MM.1S (cell line): ENCODE measurements at regions not wholly inside any gene's neighbourhood (a gene's known extent, or its start where the extent isn't known, plus 50 kb on each side); places are given as distances from the start of the nearest gene placed in this dataset.

Experiments used
- DNase-seq: peaks from one replicate; pipeline ENCODE4 v3.0.0-alpha.2; 2015
- H2AFZ ChIP-seq: fragments of 300-600 bp; sonication (generic); 2 replicates; pipeline ENCODE4 v1.6.0; 2016; ENCODE audit warnings: antibody characterized with exemption, low read length
- H3F3A ChIP-seq: fragments of 300-600 bp; sonication (generic); 2 replicates; pipeline ENCODE4 v1.6.1; 2016; ENCODE audit warnings: mild to moderate bottlenecking, antibody characterized with exemption, low read length, moderate library complexity, mixed read lengths; ENCODE audit not compliant: insufficient read depth
- H3K27ac ChIP-seq: fragments of 300-600 bp; sonication (generic); 2 replicates; pipeline ENCODE4 v1.5.1; 2016; ENCODE audit warnings: mild to moderate bottlenecking, low read length
- H3K27me3 ChIP-seq: fragments of 300-600 bp; sonication (generic); replicated peaks from 2 replicates; pipeline ENCODE4 v1.6.0; 2016; ENCODE audit warnings: low read length; ENCODE audit not compliant: insufficient read depth
- H3K36me3 ChIP-seq: fragments of 300-600 bp; sonication (generic); replicated peaks from 2 replicates; pipeline ENCODE4 v1.6.1; 2016; ENCODE audit warnings: mild to moderate bottlenecking, low read length, mixed read lengths; ENCODE audit not compliant: insufficient read depth
- H3K4me1 ChIP-seq: fragments of 300-600 bp; sonication (generic); 2 replicates; pipeline ENCODE4 v1.6.1; 2016; ENCODE audit warnings: low read length, mixed read lengths
- H3K4me2 ChIP-seq: fragments of 300-600 bp; sonication (generic); 2 replicates; pipeline ENCODE4 v1.6.0; 2016; ENCODE audit warnings: low read depth, low read length
- H3K4me3 ChIP-seq: fragments of 300-600 bp; sonication (generic); 2 replicates; pipeline ENCODE4 v1.5.1; 2016; ENCODE audit warnings: low read length, mixed read lengths
- H3K79me2 ChIP-seq: fragments of 300-600 bp; sonication (generic); 2 replicates; pipeline ENCODE4 v1.6.1; 2016; ENCODE audit warnings: mixed run types, low read length, mixed read lengths
- H3K9ac ChIP-seq: fragments of 300-600 bp; sonication (generic); 2 replicates; pipeline ENCODE4 v1.6.1; 2016; ENCODE audit warnings: low read length, mixed read lengths
- H3K9me2 ChIP-seq: fragments of 300-600 bp; sonication (generic); replicated peaks from 2 replicates; pipeline ENCODE4 v1.6.1; 2016; ENCODE audit warnings: mild to moderate bottlenecking, low read length, mixed read lengths; ENCODE audit not compliant: insufficient read depth
- H3K9me3 ChIP-seq: fragments of 300-600 bp; sonication (generic); replicated peaks from 2 replicates; pipeline ENCODE4 v1.6.1; 2016; ENCODE audit warnings: mild to moderate bottlenecking, low read length, mixed read lengths; ENCODE audit not compliant: insufficient read depth
- H4K20me1 ChIP-seq: fragments of 300-600 bp; sonication (generic); 2 replicates; pipeline ENCODE4 v1.6.1; 2016; ENCODE audit warnings: mild to moderate bottlenecking, low read length, moderate library complexity, mixed read lengths; ENCODE audit not compliant: insufficient read depth
- EZH2 ChIP-seq: fragments of 300-600 bp; sonication (generic); optimal IDR thresholded peaks from 2 replicates; pipeline ENCODE3; 2017; ENCODE audit warnings: low read depth, mild to moderate bottlenecking, antibody characterized with exemption, low read length, mixed read lengths
- EZH2phosphoT487 ChIP-seq: fragments of 300-600 bp; sonication (generic); IDR thresholded peaks from 2 replicates; pipeline ENCODE4 v1.6.1; 2018; ENCODE audit warnings: antibody characterized with exemption, low read length
- TF ChIP-seq, protein P1 (sequence below): fragments of 300-600 bp; sonication (generic); IDR thresholded peaks from 2 replicates; pipeline ENCODE4 v1.5.1; 2016; ENCODE audit warnings: antibody characterized with exemption, low read length, mixed read lengths

DNA sequence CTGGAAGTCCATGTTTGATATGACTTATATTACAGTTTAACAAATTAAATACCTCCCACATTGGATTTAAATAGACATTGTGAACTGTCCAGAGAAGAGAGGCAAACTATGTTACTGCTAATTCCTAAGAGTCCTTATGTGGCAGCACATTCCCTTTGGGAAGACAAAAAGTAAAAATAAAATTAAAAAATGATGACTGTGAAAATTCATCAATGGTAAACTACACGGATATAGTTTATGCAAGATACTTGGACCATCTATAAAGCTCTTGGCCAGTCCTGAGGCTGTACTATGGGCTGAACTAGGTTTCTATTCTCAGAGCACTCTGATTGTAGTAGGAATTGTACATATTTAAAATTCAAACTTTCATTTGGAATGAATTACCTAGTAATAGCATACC, 206.4 kb downstream of the LRRK2 start:
- no peak overlapping the region for H3K27ac ChIP-seq

DNA sequence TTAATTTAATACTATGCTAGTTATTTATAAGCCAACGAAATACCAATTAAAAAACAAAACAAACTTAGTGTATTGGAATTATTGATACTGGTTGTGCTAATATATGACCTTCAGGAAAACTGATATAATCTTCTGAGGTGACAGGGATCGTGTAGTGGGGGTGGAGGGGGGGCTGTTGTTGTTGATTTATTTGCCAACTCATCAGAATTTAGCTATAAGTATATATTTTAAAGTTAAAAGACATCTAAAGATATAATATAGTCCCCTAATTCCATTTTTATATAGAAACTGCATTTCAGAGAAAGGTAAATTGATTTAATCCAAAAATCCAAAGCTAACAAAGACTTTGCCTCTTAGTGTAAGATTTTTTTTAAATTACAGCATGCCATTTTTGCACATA, 210.5 kb downstream of the LRRK2 start:
- no peak for DNase-seq
- no peak overlapping the region for H2AFZ ChIP-seq
- H3K4me3 ChIP-seq: no peak overlapping the region
- H3K9ac ChIP-seq: no peak overlapping the region
- H3K36me3 ChIP-seq: no peaks in the 10 kb centered on the region
- H3K9me3 ChIP-seq: no peaks in the 10 kb centered on the region
- no peaks in the 10 kb centered on the region for H3K9me2 ChIP-seq
- H3K4me2 ChIP-seq: no peak overlapping the region
- H3K79me2 ChIP-seq: no peaks in the 10 kb centered on the region
- H4K20me1 ChIP-seq: no peaks in the 10 kb centered on the region
- no peaks in the 10 kb centered on the region for H3K27me3 ChIP-seq
- no peaks in the 10 kb centered on the region for H3F3A ChIP-seq
- no peak overlapping the region for H3K27ac ChIP-seq
- TF ChIP-seq EZH2phosphoT487 (no peak), EZH2 (no peak)
- TF ChIP-seq, protein P1, sequence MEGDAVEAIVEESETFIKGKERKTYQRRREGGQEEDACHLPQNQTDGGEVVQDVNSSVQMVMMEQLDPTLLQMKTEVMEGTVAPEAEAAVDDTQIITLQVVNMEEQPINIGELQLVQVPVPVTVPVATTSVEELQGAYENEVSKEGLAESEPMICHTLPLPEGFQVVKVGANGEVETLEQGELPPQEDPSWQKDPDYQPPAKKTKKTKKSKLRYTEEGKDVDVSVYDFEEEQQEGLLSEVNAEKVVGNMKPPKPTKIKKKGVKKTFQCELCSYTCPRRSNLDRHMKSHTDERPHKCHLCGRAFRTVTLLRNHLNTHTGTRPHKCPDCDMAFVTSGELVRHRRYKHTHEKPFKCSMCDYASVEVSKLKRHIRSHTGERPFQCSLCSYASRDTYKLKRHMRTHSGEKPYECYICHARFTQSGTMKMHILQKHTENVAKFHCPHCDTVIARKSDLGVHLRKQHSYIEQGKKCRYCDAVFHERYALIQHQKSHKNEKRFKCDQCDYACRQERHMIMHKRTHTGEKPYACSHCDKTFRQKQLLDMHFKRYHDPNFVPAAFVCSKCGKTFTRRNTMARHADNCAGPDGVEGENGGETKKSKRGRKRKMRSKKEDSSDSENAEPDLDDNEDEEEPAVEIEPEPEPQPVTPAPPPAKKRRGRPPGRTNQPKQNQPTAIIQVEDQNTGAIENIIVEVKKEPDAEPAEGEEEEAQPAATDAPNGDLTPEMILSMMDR: no peak
- H3K4me1 ChIP-seq: no peaks in the 10 kb centered on the region

More for the DNA sequence above, 206.4 kb downstream of the LRRK2 start:
- no peaks in the 10 kb centered on the region for H3F3A ChIP-seq
- H3K4me1 ChIP-seq: no peaks in the 10 kb centered on the region
- DNase-seq: no peak
- TF ChIP-seq, protein P1: no peak
- TF ChIP-seq EZH2 (no peak), EZH2phosphoT487 (no peak)
- no peaks in the 10 kb centered on the region for H4K20me1 ChIP-seq
- no peaks in the 10 kb centered on the region for H3K9me2 ChIP-seq
- H3K36me3 ChIP-seq: no peaks in the 10 kb centered on the region
- no peak overlapping the region for H3K4me3 ChIP-seq
- no peak overlapping the region for H3K4me2 ChIP-seq
- no peaks in the 10 kb centered on the region for H3K79me2 ChIP-seq
- no peak overlapping the region for H3K9ac ChIP-seq
- no peaks in the 10 kb centered on the region for H3K27me3 ChIP-seq
- no peaks in the 10 kb centered on the region for H3K9me3 ChIP-seq
- no peak overlapping the region for H2AFZ ChIP-seq

DNA sequence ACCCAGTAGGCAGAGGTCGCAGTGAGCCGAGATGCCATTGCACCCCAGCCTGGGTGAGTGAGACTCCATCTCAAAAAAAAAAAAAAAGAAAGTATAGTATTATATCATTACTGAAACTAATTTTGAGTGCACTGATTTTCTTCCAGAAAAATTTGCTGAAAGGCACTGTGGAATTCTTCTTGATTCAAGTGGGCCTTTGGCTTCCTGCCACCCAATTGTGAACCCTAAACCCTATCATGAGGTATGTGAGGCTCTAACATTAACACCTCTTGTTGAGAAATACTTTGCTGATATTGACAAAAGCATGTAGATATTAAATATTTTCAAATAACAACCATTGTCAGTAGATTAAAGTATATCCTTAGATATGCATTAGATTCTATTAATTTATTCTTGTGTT, 211.2 kb downstream of the LRRK2 start:
- H3F3A ChIP-seq: no peaks in the 10 kb centered on the region
- no peaks in the 10 kb centered on the region for H4K20me1 ChIP-seq
- no peaks in the 10 kb centered on the region for H3K9me3 ChIP-seq
- no peaks in the 10 kb centered on the region for H3K36me3 ChIP-seq
- no peak for DNase-seq
- H3K9me2 ChIP-seq: no peaks in the 10 kb centered on the region
- no peak for TF ChIP-seq EZH2
- TF ChIP-seq, protein P1: no peak
- TF ChIP-seq EZH2phosphoT487: no peak
- no peak overlapping the region for H3K4me3 ChIP-seq
- H3K27me3 ChIP-seq: no peaks in the 10 kb centered on the region
- H3K4me2 ChIP-seq: no peak overlapping the region
- no peak overlapping the region for H2AFZ ChIP-seq
- H3K79me2 ChIP-seq: no peaks in the 10 kb centered on the region
- H3K27ac ChIP-seq: no peak overlapping the region
- no peaks in the 10 kb centered on the region for H3K4me1 ChIP-seq
- H3K9ac ChIP-seq: no peak overlapping the region
